Activated CD4-positive, CD25-positive, alpha-beta regulatory T cell treated with anti-CD3 and anti-CD28 coated beads, Interleukin-2, amount 50 U/mL, for 16 hours (primary cell): ENCODE measurements at regions not wholly inside any gene's neighbourhood (a gene's known extent, or its start where the extent isn't known, plus 50 kb on each side); places are given as distances from the start of the nearest gene placed in this dataset.

ENCODE experiments used
- DNase-seq: peaks from one replicate; pipeline ENCODE4 v3.0.0-alpha.2; 2020; ENCODE audit warnings: low read depth, low spot score

DNA sequence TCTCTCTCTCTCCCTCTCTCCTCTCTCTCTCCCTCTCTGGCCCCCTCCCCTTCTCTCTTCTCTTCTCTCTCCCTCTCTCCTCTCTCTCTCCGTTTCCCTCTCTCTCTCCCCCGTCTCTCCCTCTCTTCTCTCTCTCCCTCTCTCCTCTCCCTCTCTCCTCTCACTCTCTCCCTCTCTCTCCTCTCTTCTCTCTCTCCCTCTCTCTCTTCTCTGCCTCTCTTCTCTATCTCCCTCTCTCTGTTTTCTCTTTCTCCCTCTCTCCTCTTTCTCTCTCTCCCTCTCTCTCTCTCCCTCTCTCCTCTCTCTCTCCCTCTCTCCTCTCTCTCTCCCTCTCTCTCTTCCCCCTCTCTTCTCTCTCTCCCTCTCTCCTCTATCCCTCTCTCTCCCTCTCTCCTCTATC is 98.3 kb upstream of the FGF3 start:
- DNase-seq = no peak

DNA sequence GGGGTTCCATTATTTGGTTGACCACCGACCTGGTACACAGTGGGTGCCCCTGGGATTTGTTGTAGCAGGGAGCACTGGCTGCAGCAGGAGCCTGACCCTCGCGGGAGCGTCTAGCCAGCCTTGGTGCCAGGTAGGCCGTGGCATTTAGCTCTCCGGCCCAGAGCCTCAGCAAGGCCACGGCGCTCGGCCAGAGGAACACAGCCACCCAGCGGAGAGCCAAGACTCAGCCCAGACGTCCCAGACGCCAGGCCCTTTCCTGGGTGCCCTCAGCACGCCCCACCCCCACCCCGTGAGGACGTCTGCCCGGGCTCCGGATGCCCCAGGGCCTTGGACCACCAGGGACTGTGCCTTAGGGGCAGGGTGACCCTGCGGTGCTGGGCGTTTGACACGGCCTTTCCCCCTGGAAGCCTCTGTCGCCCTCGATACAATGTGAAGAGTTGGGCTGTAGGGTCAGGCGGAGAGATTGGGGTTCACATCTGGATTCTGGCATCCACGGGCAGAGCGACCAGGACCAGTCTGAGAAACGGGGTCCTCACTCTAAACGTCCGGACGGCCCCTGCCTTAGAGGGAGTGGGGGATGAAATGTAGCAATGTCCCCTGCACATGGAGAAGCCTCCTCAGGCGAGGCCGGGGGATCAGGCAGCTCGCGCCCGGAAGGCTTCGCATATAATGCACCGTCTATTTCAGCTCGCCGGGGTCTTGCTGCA is 99.2 kb upstream of the FGF3 start:
- DNase-seq = no peak

DNA sequence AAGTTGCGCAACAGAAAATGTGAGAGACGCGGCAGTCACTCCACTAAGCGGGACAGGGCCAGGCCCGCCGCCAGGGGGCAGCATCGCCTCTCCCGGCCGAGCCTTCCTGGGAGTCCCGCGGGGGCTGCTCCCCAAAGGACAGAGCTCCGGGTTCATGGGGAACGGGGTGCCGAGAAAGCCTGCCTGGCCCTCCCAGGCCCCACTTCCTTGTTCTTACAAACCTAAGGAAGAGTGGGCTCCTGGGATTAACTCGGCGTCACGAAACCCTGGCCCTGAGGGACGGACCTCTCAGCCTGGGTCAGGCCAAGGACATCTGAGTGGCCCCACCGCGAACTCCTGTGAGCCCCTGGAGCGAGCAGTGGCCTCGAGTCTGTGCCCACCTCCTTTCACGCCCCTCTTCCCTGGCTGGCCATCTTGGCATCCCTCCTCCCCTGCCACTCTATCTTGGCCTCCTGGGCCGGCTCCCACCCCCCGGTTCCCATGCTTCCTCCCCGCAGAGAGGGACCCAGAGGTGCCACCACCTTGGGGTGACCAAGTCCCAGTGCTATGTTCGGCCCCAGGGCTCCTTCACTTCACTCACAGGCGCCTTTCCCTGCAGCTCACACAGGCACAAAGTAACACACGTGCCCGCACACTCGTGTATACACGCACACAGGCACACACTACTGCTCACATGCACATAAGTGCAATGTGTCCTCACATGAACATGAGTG is 99.9 kb upstream of the FGF3 start:
- peak; percentile 47 for DNase-seq

DNA sequence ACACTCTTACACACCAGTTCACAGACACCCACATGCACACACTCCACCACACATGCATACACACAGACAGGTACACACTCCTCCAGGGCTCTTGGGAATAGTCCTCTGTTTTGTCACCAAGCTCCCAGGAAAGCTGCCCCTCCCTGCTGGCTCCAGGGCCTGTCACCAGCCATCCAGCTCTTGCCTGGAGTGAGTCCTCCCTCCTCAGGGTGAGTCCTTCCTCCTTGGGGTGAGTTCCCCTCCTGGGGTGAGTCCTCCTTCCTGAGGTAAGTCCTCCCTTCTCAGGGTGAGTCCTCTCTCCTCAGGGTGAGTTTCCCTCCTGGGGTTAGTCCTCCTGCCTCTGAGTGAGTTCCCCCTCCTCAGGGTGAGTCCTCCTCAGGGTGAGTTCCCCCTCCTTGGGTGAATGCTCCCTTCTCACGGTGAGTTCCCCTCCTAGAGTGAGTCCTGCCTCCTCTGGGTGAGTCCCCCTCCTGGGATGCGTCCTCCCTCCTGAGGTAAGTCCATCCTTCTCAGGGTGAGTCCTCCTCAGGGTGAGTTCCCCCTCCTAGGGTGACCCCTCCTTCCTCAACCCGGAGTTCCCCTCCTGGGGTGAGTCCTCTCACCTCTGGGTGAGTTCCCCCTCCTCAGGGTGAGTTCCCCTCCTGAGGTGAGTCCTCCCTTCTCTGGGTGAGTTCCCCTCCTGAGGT is 100.6 kb upstream of the FGF3 start:
- DNase-seq = no peak

DNA sequence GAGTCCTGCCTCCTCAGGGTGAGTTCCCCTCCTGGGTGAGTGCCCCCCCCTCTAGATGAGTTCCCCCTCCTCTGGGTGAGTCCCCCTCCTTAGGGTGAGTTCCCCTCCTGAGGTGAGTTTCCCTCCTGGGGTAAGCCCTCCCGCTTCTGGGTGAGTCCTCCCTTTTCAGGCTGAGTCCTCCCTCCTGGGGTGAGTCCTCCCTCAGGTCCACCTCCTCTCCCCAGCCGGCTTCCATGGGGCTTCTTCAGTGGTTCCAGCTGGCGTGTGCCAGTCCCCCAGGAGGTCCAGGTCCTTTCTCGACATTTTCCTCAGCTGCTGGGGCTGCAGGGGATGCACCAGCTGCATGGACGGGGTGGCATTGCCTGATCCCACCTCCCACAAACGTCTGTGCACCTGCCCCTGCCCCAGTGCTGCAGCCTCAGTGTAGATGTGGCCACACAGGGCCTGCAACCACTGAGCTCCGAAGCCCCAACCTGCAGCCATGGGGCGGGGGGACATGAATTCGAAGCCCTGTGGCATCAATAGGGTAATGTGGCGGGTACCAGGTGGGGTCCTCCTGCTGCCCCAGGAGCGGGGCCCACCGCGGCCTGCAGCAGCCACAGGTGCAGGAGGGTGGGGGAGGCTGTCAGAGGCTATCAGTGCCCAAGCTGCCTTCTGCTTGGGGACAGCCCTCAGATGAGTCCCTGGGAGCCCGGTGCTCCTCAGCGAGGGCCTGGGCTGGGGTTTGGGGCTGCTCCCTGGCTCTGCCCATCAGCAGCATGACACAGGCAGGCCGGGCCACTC is 101.3 kb upstream of the FGF3 start:
- DNase-seq = no peak

DNA sequence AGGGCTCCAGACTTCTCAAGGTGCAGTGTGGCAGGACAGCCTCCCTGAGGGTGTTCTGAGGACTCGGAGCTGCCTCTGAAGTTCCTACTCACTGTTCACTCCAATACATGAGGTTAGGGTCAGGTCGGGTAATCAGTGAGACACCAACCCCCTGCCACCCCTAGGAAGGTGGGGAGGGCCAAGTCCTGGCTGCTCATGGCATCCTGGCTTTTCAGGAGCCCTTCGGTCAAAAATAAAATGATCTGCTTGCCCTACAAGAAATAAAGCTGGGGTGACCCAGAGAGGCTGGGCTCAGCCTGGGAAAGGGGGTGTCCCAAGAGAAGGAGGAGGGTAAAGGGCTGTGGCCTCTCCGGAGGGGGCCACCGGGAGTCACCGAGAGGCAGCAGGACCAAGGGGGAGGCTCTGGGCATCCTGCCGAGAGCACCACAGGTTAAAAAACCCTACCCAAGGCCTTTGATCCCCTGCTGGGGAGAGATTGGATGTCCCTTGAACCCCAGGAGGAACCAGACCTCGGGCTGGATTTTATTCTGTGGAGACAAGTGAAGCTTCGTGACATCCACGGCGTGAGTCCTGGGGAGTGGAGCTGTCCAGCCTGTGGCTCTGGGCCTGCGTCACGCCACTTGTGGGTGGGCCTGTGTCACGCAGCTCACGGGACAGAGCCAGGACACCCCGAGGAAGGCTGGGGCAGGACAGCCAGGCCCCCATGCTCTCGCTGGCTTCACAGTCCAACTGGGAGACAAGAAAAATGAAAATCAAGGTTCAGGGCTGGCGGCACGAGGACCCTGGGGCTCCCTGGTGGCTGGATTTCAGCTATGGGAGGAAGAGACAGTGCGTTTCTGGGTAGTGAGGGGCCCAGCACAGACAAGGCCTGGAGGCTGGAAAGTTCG is 102.2 kb upstream of the FGF3 start:
- DNase-seq = no peak

DNA sequence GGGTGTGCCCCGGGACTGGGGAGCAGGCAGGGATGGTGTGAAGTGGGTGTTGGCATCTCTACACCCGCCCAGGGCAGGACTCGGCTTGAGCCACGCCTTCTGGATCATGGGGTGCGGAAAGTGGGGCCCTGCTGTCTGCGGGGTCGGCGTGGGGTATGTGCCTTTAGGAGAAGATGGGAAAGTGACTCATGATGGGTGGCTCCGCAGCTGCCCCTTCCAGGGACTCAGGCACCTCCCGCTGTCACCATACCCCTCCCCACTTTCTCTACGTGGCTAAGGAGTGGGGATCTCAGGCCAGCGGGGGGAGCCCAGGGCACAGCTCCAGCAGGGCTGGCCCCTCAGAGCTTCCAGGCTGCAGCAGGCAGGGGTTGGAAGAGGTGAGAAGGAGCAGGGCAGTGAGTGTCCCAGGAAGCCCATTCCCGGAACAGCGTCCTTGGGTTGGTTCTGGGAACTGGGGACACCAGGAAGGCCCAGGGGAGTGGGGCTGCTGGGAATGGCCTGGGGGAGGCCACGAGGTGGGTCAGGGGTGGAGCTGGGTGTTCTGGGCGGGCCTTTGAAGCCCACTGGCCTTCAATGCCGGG is 102.9 kb upstream of the FGF3 start:
- no peak for DNase-seq

DNA sequence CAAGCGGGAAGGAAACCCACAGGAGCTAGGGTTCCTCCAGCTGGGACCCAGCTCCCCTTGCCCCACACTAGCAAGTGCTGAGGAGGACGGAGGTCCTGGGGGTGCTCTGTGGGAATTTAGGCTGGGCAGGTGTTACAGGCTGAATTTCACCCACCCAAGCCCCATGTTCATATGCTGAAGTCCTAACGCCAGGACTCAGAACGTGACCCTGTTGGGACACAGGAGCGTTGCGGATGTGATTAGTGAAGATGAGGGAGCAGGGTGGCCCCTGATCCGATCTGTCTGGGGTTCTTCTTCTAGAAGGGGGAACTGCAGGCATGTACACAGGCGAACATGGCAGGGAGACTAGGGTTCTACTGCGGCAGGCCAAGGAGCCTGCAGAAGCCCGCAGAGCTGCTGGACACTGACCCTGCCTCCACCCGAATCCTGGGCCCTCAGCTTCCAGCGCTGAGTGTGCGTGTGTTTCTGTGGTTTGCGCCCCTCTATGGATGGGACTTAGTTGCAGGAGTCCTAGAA is 103.4 kb upstream of the FGF3 start:
- no peak for DNase-seq

DNA sequence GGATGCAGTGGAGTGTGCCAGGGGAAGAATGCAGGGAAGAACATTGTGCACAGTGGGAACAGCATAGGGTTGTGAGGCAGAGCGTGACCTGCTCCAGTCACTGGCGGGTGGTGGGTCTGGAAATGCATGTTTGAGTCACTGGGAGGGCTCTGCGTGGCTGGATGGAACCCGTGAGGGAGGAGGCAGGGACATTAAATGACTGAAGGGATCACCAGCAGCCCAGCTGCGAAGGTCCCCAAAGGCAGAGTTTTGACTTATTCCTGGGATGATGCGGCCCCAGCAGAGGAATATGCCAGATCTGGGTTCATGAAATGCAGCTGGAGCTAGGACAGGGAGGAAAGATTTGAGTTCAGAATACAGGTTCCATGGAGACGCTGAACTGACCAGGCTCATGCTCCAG is 104.0 kb upstream of the FGF3 start:
- no peak for DNase-seq

DNA sequence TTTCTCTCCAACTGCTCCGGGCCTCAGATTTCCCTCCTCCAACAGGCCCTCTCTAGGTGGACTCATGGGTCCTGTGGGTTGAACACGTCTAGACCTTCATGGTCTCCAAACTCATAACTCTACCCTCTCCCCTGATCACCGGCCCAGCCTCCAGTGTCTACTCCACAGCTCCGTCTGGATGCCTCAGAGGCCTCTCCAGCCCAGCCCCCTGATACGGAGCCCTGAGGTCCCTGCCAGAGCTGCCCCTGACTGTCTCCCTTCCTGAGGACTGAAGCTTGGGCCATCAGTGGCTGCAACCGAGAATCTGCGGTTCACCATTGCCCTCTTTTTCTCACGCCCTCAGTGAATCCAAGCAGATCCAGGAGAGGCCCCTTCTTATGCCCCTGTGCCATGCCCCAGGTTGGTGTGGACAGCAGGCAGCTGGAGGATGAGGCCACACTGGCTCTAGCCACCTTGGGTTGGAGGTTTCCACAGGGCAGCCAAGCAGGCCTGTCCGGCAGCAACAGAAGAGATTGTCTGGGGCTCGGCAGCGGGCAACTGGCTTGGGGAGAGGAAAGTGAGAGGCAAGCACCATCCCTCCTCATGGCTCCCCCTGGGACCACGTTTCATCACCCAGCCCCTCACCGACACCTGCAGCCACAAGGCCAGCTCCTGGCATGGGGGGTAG is 104.6 kb upstream of the FGF3 start:
- no peak for DNase-seq

DNA sequence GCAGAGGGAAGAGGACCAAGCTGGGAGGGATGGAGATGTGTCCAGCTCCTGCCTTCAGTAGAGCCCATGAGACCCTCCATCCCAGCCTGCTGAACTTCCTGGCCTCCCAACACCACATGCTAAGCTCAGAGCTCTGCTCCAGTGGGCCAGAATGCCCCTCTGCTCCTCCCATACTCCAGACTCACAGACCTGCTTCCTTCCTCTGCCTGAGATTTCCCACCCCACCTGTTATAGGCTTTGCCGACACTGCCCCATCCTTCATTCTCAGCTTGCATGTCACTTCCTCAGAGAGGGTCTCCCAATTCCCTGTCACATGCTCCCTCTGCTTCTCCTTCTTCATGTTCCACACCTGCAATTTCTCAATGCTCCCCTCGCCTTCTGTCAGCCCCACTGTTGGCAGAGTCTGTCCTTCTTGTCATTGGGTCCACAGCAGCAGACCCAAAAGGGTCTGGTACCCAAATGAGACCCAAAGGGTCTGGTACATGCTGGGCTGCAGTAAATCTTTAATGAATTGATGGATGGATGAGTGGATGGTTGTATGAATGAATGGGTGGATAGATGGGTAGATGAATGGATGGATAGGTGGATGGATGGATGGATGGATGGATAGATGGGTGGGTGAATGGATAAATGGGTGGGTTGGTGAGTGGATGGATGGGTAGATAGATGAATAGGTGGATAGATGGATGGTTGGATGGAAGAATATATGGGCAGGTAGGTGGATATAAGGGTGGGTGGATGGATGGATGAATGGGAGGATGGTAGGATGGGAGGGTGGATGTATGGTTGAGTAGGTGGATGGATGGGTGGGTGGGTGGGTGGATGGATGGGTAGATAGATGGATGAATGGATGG is 105.3 kb upstream of the FGF3 start:
- DNase-seq = no peak

DNA sequence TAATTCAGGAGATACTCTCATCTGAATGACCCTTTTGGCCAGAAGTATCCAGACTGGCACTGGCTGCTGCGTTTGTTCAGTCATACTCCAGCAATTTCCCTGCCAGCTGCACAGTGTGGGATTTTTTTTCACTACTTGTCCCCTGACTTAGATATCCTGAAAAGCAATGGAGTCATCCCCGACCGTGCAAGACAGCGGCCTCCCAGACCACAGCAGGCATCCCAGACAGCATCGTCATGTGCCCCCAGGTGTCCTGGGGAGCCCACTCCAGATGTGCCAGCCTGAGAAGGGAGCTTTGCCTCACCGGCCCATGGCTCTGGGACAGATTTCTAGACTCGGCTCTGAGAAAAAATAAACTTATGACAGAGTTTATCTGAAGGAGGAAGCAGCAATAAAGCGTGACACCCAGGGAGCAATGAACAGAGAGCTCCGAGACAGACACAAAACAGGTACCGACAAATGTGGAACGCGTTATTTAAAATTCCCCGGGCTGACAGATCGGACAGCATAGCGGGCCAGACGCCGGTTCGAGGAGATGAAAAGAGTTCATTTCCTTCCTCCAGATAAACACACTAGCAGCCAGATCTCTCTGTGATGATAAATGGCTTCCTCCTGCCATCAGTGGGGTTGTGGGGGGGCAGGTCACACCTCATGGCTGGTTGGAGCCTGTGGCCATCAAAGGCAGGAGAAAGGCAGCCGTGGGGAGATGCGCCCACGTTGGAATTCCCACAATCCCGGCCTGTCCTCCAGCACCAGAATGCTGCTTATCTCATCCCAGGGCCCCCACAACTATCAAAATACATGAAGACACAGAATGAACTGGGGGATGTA is 106.4 kb upstream of the FGF3 start:
- DNase-seq = no peak

DNA sequence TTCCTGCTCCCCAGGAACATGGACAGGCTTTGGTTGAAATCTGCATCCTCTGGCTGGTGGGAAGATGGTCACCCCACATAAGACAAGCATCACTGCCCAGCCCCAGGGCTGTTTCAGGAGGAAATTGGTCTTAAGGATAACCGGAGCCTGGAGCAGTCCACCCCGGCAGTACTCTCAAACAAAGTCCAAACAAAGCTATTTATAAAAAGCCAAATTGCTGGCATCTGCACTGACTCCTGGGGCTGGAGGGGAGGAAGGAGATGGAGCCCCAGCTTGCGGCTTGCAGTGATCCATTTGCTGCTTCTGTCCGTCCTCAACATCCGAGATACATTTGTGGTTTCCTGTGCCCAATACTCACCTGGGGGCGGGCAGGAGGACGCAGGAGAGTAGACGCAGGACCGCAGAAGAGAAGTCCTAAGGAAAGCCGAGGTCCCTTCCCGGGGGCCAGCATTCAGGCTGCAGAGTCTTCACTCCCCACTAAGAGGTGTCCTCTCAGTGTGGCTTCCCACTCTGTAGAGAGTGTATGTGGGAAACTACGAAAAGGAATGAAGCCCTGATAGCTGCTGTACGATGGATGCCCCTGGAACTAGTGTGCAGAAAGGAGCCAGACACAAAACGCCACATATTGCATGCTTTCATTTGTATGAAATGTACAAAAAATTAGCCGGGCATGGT is 107.3 kb upstream of the FGF3 start:
- no peak for DNase-seq

DNA sequence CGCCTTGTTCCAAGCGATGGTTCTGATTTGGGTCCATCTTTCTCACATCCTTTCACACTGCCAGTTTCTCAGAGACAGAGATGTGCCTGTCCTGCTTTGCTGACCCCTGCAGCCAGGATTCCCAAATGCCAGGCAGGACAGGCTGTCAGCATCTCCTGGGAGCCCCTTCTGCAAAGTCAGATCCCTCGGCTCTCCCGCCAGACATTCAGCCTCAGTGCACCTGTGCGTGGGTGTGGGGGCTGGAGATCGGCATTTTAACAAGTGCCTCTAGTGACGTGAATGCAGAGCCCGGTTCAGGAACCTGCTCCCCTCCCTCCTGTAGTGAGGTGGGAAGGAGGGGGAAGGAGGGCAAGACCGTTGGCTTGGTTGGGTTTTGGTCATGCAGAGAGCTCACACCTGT is 108.9 kb upstream of the FGF3 start:
- DNase-seq = no peak

DNA sequence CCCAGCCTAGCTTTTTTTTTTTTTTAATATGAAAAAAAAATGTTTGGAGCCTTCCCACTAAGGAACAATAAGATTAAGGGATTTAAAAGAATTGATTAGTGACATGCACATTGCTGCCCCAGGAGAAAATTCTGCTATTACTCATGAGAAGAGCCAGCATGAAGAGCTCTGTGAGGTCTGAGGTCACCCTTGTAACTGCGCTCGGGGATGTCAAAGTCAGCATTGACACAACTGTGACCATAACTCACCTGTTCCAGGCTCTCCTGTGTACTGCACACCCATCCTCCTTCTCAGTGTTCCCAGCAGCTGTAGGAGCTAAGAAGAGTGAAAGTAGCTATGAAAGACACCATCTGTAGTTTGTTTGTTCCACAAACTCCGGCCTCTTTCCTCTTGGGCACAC is 109.8 kb upstream of the FGF3 start:
- DNase-seq = no peak

DNA sequence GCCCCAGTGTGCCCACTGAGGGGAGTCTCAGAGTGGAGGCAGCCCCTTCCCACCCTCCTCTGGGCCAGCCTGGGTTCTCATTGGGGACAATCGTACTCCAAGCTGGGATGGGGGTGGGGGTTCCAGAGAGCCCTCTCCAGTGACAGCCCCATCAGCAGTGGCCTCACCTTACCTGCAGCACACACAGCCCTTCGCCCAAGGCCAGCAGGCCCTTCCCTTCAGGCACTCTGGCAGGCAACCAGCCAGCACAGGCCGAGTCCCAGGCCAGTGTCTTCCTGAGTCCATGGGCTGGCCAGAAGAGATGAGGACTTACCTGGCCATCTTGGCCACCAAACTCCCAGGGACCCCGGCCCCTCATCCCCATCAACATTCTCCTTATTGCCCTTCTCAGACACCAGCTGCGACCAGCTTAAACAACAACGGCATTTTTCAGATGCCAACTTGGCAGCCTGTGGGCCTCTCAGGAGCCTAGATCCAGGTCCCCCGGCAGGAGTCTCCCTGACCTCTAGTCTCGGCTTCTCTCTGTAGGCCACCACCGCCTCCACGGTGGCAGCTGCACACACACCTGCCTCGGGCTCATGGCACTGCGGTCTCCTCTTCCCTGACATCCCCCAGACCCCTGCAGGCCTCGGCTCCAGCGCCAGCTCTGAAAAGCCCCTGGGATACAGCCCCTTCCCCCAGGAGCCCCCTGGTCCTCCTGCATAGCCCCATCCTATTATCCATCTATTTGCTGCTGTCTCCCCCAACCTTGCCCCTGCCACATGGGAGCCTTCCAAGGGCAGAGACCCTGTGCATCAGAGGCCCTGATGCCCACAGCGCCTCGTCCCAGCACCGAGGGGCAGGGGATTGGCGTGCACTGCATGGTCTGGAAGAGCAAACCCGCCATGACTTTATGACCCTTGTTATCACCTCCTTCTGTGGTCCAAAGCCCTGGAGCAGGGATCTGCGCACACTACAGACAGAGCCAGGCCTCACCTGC is 111.2 kb upstream of the FGF3 start:
- DNase-seq = no peak
